Mammary epithelial cell (primary cell): ENCODE measurements at regions not wholly inside any gene's neighbourhood (a gene's known extent, or its start where the extent isn't known, plus 50 kb on each side); places are given as distances from the start of the nearest gene placed in this dataset.

ENCODE experiments used
- EZH2 ChIP-seq: IDR thresholded peaks from 2 replicates; pipeline ENCODE4 v1.6.1; 2012; ENCODE audit warnings: low read length, inconsistent platforms, borderline replicate concordance
- TF ChIP-seq, protein P1 (sequence below), 2 donors: IDR thresholded peaks in 1 of 2; conservative IDR thresholded peaks in 1 of 2; 2 replicates each; pipeline ENCODE4 v1.5.1; 2011 to 2012; ENCODE audit warnings: inconsistent platforms in 2 of 2, low read length in 2 of 2, mild to moderate bottlenecking in 2 of 2, control low read depth in 1 of 2, low read depth in 1 of 2; ENCODE audit not compliant: insufficient read depth in 1 of 2; ENCODE audit errors: extremely low read depth in 1 of 2

DNA sequence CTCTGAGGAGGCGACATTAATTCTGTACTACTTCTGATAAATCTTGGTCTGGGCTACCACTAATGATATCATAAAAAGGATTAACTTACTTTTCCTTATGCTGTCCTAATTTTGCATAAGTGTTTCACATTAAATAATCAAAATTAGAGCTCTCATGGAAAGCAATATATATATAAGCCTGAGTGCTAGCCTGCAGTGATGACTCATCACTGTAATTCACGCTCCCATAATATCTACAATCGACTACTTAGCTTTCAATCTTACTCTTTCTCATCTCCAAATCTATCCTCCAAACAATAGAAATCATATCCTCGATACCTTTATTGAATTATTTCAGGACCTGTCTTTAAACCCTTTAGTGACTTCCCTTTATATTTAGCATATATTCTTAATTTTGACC lies 701.3 kb downstream of the RERGL start:
- TF ChIP-seq, protein P1, sequence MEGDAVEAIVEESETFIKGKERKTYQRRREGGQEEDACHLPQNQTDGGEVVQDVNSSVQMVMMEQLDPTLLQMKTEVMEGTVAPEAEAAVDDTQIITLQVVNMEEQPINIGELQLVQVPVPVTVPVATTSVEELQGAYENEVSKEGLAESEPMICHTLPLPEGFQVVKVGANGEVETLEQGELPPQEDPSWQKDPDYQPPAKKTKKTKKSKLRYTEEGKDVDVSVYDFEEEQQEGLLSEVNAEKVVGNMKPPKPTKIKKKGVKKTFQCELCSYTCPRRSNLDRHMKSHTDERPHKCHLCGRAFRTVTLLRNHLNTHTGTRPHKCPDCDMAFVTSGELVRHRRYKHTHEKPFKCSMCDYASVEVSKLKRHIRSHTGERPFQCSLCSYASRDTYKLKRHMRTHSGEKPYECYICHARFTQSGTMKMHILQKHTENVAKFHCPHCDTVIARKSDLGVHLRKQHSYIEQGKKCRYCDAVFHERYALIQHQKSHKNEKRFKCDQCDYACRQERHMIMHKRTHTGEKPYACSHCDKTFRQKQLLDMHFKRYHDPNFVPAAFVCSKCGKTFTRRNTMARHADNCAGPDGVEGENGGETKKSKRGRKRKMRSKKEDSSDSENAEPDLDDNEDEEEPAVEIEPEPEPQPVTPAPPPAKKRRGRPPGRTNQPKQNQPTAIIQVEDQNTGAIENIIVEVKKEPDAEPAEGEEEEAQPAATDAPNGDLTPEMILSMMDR (conservative IDR thresholded peaks at IDR 0.05 in 1 of 2, IDR thresholded peaks at IDR 0.05 in 1 of 2; ENCODE audit: extremely low read depth in 1 of 2, insufficient read depth in 1 of 2, low read depth in 1 of 2, low read length in 2 of 2): no peak
- no peak for TF ChIP-seq EZH2
